ENCODE measurements at regions not wholly inside any gene's neighbourhood (a gene's known extent, or its start where the extent isn't known, plus 50 kb on each side); places are given as distances from the start of the nearest gene placed in this dataset.

DNA sequence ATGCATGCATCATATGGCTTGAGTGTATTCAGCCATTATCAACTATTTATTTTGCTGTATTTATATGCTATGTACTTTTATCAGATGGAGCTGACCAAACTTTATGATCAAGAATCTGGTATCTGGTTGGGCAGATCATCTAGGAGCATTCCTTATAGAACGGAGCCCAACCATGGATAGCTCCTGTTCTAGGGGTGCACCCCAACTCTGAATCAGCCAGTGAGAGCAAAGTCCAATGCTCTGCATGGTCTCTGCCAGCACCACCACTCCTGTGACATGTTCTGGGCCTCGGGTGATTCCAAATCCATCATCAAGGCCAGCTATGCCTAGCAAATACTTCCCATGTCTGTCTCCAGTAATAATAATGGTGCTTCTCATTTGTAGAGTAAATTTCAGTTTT lies 517.5 kb downstream of the AGTPBP1 start:
- no peak for DNase-seq (ENCODE audit: extremely low spot score)
- POLR2A ChIA-PET, result no interaction called here
- TF ChIP-seq, protein P1, sequence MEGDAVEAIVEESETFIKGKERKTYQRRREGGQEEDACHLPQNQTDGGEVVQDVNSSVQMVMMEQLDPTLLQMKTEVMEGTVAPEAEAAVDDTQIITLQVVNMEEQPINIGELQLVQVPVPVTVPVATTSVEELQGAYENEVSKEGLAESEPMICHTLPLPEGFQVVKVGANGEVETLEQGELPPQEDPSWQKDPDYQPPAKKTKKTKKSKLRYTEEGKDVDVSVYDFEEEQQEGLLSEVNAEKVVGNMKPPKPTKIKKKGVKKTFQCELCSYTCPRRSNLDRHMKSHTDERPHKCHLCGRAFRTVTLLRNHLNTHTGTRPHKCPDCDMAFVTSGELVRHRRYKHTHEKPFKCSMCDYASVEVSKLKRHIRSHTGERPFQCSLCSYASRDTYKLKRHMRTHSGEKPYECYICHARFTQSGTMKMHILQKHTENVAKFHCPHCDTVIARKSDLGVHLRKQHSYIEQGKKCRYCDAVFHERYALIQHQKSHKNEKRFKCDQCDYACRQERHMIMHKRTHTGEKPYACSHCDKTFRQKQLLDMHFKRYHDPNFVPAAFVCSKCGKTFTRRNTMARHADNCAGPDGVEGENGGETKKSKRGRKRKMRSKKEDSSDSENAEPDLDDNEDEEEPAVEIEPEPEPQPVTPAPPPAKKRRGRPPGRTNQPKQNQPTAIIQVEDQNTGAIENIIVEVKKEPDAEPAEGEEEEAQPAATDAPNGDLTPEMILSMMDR (IDR thresholded peaks at IDR 0.05; ENCODE audit: control extremely low read depth, extremely low read depth, low read depth, missing control alignments), result no peak
- CTCF ChIA-PET, result no interaction called here

GRCh38 chr9:85223506-85224125 lies 518.1 kb downstream of the AGTPBP1 start:
- POLR2A ChIA-PET, result no interaction called here
- CTCF ChIA-PET, result no interaction called here
- TF ChIP-seq, protein P1 (IDR thresholded peaks at IDR 0.05; ENCODE audit: control extremely low read depth, extremely low read depth, low read depth, missing control alignments), result no peak
- DNase-seq (ENCODE audit: extremely low spot score), result no peak

- ChIA-PET POLR2A (no interaction called here), CTCF (no interaction called here)
- no peak for DNase-seq (ENCODE audit: extremely low spot score)
- TF ChIP-seq, protein P1 (IDR thresholded peaks at IDR 0.05; ENCODE audit: control extremely low read depth, extremely low read depth, low read depth, missing control alignments), result no peak
These were observed 525.2 kb downstream of the AGTPBP1 start for GRCh38 chr9:85216601-85217000.

- TF ChIP-seq, protein P1 (IDR thresholded peaks at IDR 0.05; ENCODE audit: control extremely low read depth, extremely low read depth, low read depth, missing control alignments), result no peak
- ChIA-PET POLR2A (no interaction called here), CTCF (no interaction called here)
- no peak for DNase-seq (ENCODE audit: extremely low spot score)
These were observed 525.8 kb downstream of the AGTPBP1 start for GRCh38 chr9:85215961-85216360.

- POLR2A ChIA-PET, result no interaction called here
- TF ChIP-seq, protein P1 (IDR thresholded peaks at IDR 0.05; ENCODE audit: control extremely low read depth, extremely low read depth, low read depth, missing control alignments), result no peak
- DNase-seq (ENCODE audit: extremely low spot score), result no peak
- CTCF ChIA-PET, result no interaction called here
These were observed 526.3 kb downstream of the AGTPBP1 start for GRCh38 chr9:85215416-85215815.

- TF ChIP-seq, protein P1 (IDR thresholded peaks at IDR 0.05; ENCODE audit: control extremely low read depth, extremely low read depth, low read depth, missing control alignments), result no peak
- ChIA-PET POLR2A (no interaction called here), CTCF (no interaction called here)
- DNase-seq (ENCODE audit: extremely low spot score), result no peak
These were observed 527.8 kb downstream of the AGTPBP1 start for GRCh38 chr9:85213650-85214607.

Data from GM10248 (cell line).